ENCODE measurements at regions not wholly inside any gene's neighbourhood (a gene's known extent, or its start where the extent isn't known, plus 50 kb on each side); places are given as distances from the start of the nearest gene placed in this dataset.
"Not testable (repeated sequence)": the region's sequence is repeated elsewhere in the genome, so short reads cannot be mapped to it uniquely, and the experiment has no call there.

DNA sequence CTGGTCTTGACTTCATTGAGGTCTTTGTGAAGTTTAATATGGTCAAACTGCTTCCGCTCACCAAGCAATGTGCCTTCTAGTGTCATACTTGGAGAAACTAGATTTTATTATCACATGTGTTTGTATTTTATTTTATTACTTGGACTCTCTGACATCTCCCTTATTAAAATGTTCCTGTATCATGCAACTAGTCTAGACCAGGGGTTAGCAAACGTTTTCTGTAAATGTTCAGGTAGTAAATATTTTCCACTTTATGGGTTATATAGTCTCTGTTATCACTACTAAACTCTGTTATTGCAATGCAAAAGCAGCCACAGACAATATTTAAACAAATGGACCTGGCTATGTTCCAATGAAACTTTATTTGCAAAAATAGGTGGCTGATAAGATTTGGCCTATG lies 443.8 kb downstream of the MID1IP1 start:
- no peak for DNase-seq

DNA sequence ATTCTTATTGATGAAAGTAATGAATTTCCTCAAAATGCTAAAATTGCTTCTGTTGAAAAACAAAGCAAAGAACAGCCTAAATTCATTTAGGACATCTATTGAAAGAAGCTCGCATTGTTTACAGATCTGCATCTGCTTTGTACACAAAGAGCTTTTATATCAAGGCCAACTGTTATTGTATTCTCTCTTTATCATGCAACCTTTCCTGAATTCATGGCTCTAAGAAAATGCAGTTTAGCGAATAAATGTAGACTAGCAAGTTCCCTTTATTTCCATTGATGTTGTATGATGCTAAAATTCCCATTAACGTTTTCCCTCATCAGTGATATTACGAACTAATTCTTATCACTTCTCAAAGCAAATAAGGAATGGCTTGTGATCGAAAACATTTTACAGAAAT lies 446.3 kb downstream of the MID1IP1 start:
- no peak for DNase-seq

DNA sequence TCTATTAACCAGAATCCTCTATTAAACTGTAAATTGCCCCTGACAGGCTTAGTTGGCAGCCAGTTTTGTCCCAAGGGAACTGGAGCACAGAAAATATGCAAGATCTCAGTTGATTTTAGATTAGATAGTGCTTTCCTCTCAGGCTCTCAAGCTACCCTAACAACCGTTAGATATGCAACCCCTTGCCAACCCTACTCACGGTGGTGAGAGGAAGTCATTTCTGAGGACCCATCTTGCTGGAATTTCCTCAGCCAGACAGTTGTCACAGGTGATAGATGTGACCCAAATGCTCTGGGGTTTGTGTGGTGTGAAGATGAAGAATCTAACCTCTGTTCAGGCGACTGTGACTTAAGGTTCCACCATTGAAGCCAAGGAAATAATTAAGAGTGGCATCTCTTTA lies 447.1 kb downstream of the MID1IP1 start:
- DNase-seq = no peak

DNA sequence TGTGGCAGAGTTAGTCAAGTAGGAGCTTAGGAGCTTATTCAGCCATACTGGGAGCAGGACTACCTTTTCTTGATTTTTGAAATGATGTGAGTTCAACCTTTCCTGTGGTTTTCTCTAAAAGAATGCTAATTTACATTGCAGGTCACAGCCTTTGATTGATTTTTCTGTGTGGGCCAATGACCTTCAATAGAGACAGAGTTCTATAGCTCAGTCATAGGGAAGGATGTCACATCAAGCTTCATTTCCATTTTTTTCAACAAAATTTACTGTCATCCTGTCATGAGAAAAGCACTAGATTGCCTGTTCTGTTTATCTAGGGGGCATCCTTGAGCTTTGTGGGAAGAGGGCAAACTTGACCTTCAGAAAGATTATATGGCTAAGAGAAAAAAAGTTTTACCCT lies 448.7 kb downstream of the MID1IP1 start:
- no peak for DNase-seq

DNA sequence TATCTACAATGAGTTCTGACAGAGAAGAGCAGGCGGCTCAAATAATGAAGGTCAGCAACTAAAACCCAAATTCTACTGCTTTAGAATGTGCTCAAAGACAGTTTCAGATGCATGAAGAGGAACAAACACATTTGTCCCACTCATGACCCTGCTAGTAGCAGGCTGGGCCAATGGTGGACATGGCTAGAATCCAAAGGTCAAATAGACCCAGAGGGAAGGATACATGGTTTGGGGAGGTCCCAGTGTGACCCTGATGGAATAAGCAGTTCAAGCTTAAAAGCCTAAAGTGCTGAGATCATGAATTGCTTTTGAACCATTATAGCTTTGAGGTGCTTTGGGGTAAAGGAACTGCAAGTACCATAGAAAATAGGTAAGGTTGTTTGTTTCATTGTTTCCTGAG lies 450.7 kb downstream of the MID1IP1 start:
- no peak for DNase-seq

DNA sequence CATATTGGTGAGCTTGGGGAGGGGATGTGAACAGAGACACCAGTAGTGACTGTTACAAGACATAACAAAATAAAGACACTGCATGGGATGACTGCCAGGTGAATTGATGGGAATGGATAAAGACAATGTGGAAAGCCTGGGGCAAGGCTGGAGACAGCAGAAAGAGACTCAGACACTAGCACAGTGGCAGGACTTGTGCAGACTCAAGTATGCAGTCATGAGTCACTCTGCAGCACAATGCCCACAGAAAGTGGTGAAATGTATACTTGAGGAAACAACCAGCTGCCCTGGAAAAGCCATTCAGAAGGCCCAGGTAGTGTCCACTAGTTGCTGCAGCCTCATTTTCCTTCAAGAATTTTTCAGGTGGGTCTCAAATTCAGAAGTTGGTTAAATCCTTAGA lies 452.3 kb downstream of the MID1IP1 start:
- DNase-seq = peak; percentile 30

DNA sequence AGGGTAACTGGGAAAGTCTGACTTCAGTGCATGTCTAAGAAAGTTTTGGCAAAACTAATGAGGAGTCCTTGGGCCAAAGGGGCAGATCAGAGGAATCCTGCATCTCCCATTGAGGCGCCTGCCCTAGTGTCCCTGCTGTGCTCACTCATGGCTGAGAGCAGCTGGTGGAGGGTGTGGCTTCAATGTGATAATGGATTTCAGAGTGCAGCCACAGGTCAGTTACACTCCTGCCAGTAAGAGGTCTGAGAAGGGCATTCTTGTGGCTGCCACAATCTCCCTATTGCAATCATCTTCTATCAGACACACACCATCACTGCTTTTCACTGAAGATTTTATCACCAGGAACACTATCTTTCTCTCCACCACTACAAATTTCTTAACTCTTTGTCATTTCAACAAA lies 457.1 kb downstream of the MID1IP1 start:
- no peak for DNase-seq

DNA sequence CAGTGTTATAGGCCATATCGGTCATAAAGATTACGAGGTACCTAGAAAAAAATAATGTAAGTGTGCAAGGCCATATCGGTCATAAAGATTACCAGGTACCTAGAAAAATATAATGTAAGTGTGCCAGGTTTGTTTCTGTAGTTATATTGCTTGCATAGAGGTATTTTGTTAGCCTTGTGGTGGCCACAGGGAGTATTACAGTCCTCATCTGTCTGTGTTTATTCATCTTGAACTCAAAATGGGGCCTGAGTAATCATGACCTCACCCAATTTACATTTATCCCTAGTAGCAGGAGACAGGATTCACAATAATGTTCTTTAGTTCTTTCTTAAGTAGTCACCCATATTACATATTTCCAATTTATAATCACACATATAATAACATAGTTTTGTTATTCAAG lies 459.7 kb downstream of the MID1IP1 start:
- DNase-seq = peak; percentile 11

DNA sequence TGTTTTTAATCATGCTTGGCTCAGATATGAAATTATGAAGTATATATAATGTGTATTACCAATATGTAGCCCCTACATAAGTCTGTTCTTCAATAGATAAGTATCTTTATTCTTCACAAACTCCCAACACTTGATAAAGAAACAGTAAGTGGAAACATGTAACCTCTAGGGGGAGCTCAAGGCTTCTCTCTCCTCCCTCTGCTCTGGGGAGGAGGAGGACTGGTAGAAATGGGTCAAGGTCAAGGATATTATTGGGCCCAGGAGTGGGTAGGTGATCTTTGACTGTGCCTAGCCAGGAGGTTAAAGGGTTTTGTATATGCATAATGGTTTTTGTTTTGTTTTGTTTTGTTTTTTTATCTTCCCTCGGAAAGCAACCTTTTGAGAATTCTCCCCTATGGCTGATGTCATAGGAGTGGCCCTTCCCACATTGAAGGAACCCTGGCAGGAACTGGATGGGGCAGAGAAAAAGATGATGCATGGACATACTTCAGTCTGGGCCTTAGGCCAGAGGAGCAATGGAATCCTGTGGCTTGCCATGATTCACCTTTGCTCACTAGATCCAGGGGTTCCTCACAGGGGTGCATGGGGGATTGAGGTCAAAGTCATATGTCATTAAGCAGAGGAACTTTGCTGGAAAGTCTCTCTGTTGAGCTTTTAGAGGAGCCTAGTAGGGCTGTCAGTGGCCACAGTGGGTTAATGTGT lies 460.3 kb downstream of the MID1IP1 start:
- peak; percentile 45 for DNase-seq

DNA sequence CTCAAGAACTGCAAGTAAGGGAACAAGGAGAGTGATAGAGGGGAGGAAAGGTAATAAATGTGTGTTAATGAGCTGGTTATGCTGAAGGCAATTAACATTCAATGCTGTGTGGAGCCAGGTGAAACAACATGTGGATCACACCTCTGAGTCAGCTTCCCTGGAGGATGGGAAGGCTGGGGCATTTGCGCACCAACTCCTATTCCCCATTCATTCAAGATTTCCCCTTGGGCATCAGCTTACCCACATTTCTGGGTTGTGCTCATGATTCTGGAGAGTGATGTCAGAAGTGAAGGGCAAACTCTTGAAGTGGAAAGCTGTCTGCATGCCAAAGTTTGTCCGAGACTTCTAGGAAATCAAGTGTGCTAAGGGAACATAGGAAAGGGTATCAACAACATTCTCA lies 461.4 kb downstream of the MID1IP1 start:
- DNase-seq = no peak

DNA sequence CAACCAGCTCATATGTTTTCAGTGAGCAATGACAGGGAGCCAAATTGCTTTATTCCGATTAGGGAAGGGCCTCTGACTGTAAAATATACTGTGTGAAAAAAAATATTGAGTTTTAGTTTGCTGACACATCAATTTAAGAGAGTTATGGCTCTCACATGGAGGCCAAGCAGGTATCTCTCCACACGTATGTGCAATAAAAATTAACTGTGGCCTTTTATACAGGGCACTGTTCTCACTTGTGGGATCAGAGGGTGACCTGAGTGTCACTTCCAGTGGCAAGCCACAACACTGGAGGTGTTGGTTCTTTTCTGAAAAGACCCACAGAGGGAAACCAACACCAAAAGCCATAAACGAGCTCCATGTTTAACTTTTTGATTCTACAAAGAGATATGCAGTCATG lies 462.8 kb downstream of the MID1IP1 start:
- no peak for DNase-seq

DNA sequence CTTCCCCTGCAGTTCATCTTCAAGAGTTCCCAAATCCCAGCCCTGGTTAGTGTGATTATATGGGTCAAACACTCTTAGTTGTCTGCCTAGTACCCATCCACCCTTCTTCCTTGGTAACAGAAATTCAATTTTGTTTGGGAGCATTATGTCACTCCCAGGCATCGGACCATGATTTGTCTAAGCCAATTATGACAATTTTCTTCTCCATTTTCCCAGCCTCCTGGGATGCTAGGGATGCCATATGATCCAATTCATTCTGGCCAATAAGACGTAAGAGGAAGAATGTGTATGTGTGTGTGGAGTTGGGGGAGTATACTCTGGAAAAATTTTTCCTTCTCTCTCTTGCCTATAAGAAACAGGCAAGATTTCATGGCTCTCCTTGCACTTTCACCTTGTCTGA lies 465.9 kb downstream of the MID1IP1 start:
- DNase-seq = no peak

DNA sequence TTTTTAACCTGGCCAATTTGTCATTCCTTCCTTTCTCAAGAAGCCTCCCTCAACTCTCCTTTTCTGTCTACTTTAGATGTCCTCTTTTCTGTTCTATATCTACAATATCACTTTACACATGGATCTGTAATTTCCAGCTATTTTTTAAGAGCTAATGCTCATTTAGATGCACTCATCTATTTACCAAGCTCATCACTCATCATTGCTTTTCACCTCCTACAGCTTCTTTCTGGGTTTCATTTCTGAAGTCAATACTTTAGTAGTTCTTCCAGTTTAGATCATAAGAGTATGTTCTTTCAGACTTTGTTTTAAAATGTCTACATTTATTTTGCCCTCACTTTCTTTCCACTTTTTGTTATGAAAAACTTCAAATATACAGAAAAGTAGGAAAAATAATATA lies 466.9 kb downstream of the MID1IP1 start:
- no peak for DNase-seq

DNA sequence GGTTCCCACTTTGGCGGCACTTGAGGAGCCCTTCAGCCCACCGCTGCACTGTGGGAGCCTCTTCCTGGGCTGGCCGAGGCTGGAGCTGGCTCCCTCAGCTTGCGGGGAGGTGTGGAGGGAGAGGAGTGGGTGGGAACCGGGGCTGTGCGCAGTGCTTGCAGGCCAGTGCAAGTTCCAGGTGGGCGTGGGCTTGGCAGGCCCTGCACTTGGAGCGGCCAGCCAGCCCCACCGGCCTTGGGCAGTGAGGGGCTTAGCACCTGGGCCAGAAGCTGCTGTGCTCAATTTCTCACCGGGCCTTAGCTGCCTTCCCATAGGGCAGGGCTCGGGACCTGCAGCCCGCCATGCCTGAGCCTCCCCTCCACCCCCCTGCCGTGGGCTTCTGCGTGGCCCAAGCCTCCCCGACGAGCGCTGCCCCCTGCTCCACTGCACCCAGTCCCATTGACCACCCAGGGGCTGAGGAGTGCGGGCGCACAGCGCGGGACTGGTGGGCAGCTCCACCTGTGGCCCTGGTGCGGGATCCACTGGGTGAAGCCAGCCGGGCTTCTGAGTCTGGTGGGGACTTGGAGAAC lies 474.3 kb downstream of the MID1IP1 start:
- no peak for DNase-seq

DNA sequence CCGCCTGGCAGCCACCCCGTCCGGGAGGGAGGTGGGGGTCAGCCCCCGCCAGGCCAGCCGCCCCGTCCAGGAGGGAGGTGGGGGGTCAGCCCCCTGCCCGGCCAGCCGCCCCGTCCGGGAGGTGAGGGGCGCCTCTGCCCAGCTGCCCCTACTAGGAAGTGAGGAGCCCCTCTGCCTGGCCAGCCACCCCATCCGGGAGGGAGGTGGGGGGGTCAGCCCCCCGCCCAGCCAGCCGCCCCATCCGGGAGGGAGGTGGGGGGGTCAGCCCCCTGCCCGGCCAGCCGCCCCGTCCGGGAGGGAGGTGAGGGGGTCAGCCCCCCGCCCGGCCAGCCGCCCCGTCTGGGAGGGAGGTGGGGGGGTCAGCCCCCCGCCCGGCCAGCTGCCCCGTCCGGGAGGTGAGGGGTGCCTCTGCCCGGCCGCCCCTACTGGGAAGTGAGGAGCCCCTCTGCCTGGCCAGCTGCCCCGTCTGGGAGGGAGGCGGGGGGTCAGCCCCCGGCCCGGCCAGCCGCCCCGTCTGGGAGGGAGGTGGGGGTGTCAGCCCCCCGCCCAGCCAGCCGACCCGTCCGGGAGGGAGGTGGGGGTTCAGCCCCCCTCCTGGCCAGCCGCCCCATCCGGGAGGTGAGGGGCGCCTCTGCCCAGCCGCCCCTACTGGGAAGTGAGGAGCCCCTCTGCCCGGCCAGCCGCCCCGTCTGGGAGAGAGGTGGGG lies 476.6 kb downstream of the MID1IP1 start:
- DNase-seq = not testable (repeated sequence)

DNA sequence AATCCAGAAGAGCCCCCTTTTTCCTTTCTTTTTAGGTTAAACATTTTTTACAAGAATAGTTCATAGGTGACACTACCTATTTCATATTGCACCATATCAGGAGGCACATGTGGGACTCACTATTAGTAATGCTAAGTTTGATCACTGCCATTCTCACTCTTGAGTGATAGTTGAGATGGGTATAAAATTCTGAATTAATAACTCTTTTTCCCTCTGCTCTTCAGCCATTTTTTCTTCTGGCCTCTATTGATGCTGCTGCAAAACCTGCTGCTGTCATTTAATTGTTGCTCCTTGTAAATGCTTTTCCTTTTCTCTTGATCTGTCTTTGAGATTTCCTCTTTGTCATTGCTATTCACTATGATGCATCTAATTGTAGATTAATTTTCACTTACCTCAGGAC lies 482.0 kb downstream of the MID1IP1 start:
- no peak for DNase-seq

DNA sequence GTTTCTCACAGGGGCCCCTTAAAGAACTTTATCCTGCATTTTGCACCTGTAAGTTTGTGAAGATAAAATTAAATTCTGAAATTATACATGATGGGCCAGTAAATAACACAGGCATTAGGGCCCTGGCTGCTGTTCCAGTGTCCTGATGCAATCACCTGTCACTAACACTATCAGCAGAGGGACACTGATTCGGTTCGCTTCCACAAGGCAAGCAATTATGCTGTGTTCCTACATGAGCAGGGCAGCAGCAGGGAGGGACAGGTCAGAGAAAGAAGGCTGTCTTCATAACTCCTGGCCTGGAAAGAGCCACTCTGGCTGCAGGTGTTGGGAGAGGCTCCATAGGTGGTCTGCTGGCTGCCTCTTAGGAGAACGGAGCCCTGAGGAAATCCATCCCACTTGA lies 487.3 kb downstream of the MID1IP1 start:
- no peak for DNase-seq

DNA sequence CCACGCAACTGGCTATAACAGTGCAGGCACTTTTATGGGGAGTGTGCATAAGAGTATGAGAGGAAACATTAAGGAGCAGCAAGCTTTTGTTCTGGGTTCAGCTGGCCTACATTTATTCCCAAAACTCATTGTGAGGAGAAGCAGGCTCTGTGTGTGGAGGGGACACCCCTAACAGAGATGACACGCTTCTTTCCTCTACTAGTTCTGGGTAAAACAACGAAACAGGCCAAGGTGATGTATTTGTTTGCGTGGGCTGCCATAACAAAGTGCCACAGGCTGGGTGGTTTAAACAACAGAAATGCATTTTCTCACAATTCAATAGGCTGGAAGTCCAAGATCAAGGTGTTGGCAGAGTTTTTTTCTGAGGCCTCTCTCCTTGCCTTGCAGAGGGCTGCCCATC lies 488.6 kb downstream of the MID1IP1 start:
- DNase-seq = no peak

DNA sequence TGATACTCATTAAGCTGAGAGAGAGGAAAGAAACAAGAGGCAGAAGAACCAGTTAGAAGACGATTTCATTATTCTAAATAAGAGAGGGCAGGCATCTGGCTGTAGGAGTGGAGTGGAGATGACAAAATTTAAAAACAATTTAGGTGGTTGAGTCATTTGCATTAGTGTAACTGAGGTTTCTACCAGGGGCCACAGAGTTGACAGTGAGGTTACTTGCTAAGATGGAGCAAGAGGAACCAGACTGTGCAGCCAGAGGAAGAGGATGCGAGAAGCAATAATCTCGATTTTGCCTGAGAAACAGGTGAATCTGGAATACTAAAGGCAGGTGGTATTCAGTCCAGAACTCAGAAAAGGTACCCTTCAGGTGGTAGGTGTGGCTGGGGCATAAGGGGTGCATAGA lies 491.9 kb downstream of the MID1IP1 start:
- no peak for DNase-seq

DNA sequence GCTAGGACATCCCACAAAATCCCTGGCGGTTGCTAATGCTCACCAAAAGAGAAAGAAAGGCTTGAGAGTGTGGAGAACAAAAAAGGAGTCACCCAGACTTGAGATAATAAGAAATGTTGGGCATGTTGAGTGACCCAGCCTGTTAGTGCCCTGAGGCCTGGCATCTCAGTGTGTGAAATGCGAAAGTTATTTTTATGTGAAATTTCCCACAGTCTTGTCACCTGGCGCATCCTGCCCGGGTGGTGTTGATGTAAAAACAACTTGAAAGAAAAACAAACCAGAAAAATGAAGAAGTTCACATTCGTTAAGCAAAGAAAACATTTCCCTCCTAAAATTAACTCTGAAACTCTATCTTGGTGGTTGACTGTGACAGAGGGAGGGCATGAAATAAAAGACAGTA lies 495.2 kb downstream of the MID1IP1 start:
- DNase-seq = no peak

DNA sequence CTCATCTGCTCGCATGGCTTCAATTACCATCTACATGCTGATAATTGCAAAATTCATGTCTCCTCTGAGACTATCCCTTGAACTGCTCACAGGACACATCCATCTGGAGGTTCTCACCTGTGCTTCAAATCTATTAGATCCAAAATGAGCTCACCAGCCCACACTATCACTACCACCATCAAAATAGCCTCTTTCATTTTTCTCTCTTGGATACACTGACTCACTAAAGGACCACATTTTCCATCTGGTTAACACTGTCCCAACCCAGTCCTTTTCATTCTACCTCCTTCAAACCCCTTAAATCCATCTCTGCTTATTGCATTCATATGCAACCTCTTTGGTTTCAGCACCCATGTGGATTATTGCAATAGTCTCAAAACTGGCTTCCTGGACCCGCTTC lies 497.6 kb downstream of the MID1IP1 start:
- no peak for DNase-seq

DNA sequence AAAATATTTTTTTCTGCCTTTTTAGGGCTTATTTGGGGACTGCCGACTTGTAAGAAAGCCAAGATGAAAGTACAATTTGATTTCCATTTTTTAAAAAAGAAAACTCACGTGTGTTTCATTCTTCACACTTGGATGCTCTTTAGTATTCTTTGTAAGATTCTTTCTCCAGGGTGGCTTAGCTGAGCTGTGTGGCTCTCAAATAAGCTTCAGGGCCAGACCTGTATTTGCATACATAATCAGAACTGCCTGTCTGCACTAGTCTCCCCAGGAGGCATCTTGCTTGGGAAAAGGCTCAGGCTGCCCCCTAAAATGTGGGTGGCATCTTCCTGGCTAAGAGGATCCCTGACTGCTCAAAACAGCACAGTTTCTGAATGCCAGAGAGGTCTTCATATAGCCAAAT lies 498.4 kb downstream of the MID1IP1 start:
- DNase-seq = no peak

DNA sequence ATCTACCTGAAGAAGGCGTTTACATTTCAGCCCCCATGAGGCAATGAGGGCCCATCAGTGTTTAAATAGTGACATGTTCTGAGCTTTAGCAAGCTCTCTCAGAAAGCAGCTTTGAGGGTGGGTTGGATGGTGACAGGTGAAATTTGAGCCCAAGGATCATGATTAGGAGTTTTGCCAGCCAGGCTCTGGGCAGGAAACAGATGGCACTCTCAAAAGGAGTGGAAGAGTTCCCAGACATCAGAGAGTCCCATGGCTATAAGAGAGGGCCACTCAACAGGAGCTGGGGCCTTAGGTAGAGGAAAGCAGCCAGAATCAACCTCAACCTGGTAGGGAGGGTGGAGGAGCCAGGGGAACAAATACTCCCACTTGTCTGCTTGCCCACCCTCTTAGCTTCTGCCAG lies 499.8 kb downstream of the MID1IP1 start:
- DNase-seq = no peak

DNA sequence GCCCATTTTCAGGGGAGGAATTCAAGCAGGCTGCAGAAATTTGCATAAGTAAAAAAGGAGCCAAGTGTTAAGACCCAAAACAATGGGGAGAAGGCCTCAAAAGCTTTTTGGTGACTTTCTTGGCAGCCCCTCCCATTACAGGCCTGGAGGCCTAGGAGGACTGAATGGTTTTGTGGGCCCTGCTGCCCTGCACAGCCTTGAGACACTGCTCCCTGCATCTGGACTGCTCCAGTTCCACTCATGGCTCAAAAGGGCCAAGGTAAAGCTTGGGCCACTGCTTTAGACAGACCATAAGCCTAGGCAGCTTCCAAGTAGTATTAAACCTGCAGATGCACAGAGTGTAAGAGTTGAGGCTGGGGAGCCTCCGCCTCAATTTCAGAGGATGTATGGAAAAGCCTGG lies 501.6 kb downstream of the MID1IP1 start:
- no peak for DNase-seq

DNA sequence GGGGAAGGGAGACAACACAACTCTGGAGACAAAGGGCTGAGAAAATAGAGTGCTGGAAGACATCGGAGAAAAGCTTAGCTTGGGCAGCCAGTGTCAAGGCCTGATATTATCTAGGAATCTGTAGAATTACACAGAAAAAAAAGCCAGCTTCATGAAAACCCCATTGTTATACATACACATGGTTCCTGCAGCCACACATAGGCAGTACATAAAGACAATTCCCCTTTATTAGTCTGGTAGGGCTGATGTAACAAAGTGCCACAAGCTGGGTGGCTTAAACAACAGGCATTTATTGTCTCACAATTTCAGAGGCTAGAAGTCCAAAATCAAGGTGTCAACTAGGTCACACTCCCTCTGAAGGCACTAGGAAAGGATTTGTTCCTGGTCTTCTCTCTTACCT lies 503.5 kb downstream of the MID1IP1 start:
- no peak for DNase-seq

Data from inflammatory macrophage treated with lipopolysaccharide for 4 hours (primary cell).